Liver (tissue), 3 donors: ENCODE measurements at regions not wholly inside any gene's neighbourhood (a gene's known extent, or its start where the extent isn't known, plus 50 kb on each side); places are given as distances from the start of the nearest gene placed in this dataset.

Experiments used
- GABPA ChIP-seq, 2 donors: IDR thresholded peaks in 1 of 2; conservative IDR thresholded peaks in 1 of 2; 2 replicates each; pipeline ENCODE4 v1.6.1; 2016; ENCODE audit warnings: antibody characterized with exemption in 2 of 2, mild to moderate bottlenecking in 1 of 2, moderate library complexity in 1 of 2
- JUND ChIP-seq, 2 donors: IDR thresholded peaks; 2 replicates each; pipeline ENCODE4 v1.6.1; 2016; ENCODE audit warnings: antibody characterized with exemption in 2 of 2
- NR2F2 ChIP-seq: IDR thresholded peaks from 2 replicates; pipeline ENCODE4 v1.6.1; 2016; ENCODE audit warnings: antibody characterized with exemption
- RXRA ChIP-seq, 2 donors: IDR thresholded peaks; 2 replicates each; pipeline ENCODE4 v1.6.1; 2017 to 2018; ENCODE audit warnings: antibody characterized with exemption in 2 of 2, mild to moderate bottlenecking in 1 of 2
- SP1 ChIP-seq: IDR thresholded peaks from 2 replicates; pipeline ENCODE4 v1.6.1; 2018; ENCODE audit warnings: antibody characterized with exemption, mild to moderate bottlenecking
- TAF1 ChIP-seq: conservative IDR thresholded peaks from 2 replicates; pipeline ENCODE4 v1.6.1; 2016; ENCODE audit warnings: antibody characterized with exemption, mild to moderate bottlenecking
- YY1 ChIP-seq: IDR thresholded peaks from 2 replicates; pipeline ENCODE4 v1.6.1; 2016; ENCODE audit warnings: antibody characterized with exemption, mild to moderate bottlenecking
- TF ChIP-seq, protein P1 (sequence below): fragments of 150-350 bp; IDR thresholded peaks from 2 replicates; pipeline ENCODE4 v1.5.1; 2017; ENCODE audit warnings: improper control_type of control experiment, low read depth, low read length; ENCODE audit not compliant: missing input control
- TF ChIP-seq, protein P2 (sequence below): IDR thresholded peaks from 2 replicates; pipeline ENCODE4 v1.6.1; 2016; ENCODE audit warnings: antibody characterized with exemption
- TF ChIP-seq, protein P3 (sequence below): IDR thresholded peaks from 2 replicates; pipeline ENCODE4 v1.6.1; 2016; ENCODE audit warnings: antibody characterized with exemption
- TF ChIP-seq, protein P4 (sequence below): IDR thresholded peaks from 2 replicates; pipeline ENCODE4 v1.6.1; 2016; ENCODE audit warnings: antibody characterized with exemption, mild to moderate bottlenecking
- donor health status: healthy.
- donor health status: healthy.

- TF ChIP-seq JUND (IDR thresholded peaks at IDR 0.05) (no peak), TAF1 (no peak), NR2F2 (no peak), GABPA (IDR thresholded peaks at IDR 0.05 in 1 of 2, conservative IDR thresholded peaks at IDR 0.05 in 1 of 2) (no peak), RXRA (IDR thresholded peaks at IDR 0.05) (no peak), SP1 (no peak), YY1 (no peak)
- TF ChIP-seq, protein P1, sequence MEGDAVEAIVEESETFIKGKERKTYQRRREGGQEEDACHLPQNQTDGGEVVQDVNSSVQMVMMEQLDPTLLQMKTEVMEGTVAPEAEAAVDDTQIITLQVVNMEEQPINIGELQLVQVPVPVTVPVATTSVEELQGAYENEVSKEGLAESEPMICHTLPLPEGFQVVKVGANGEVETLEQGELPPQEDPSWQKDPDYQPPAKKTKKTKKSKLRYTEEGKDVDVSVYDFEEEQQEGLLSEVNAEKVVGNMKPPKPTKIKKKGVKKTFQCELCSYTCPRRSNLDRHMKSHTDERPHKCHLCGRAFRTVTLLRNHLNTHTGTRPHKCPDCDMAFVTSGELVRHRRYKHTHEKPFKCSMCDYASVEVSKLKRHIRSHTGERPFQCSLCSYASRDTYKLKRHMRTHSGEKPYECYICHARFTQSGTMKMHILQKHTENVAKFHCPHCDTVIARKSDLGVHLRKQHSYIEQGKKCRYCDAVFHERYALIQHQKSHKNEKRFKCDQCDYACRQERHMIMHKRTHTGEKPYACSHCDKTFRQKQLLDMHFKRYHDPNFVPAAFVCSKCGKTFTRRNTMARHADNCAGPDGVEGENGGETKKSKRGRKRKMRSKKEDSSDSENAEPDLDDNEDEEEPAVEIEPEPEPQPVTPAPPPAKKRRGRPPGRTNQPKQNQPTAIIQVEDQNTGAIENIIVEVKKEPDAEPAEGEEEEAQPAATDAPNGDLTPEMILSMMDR, result no peak
- TF ChIP-seq, protein P2, sequence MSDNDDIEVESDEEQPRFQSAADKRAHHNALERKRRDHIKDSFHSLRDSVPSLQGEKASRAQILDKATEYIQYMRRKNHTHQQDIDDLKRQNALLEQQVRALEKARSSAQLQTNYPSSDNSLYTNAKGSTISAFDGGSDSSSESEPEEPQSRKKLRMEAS, result no peak
- TF ChIP-seq, protein P3, sequence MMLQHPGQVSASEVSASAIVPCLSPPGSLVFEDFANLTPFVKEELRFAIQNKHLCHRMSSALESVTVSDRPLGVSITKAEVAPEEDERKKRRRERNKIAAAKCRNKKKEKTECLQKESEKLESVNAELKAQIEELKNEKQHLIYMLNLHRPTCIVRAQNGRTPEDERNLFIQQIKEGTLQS, result no peak
- TF ChIP-seq, protein P4, sequence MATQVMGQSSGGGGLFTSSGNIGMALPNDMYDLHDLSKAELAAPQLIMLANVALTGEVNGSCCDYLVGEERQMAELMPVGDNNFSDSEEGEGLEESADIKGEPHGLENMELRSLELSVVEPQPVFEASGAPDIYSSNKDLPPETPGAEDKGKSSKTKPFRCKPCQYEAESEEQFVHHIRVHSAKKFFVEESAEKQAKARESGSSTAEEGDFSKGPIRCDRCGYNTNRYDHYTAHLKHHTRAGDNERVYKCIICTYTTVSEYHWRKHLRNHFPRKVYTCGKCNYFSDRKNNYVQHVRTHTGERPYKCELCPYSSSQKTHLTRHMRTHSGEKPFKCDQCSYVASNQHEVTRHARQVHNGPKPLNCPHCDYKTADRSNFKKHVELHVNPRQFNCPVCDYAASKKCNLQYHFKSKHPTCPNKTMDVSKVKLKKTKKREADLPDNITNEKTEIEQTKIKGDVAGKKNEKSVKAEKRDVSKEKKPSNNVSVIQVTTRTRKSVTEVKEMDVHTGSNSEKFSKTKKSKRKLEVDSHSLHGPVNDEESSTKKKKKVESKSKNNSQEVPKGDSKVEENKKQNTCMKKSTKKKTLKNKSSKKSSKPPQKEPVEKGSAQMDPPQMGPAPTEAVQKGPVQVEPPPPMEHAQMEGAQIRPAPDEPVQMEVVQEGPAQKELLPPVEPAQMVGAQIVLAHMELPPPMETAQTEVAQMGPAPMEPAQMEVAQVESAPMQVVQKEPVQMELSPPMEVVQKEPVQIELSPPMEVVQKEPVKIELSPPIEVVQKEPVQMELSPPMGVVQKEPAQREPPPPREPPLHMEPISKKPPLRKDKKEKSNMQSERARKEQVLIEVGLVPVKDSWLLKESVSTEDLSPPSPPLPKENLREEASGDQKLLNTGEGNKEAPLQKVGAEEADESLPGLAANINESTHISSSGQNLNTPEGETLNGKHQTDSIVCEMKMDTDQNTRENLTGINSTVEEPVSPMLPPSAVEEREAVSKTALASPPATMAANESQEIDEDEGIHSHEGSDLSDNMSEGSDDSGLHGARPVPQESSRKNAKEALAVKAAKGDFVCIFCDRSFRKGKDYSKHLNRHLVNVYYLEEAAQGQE, result no peak
Observed at GRCh38 chr12:63075376-63076060, 75.5 kb downstream of the AVPR1A start.
